NB4 (cell line): ENCODE measurements at regions not wholly inside any gene's neighbourhood (a gene's known extent, or its start where the extent isn't known, plus 50 kb on each side); places are given as distances from the start of the nearest gene placed in this dataset.

Source experiments
- POLR2A ChIP-seq: IDR thresholded peaks from 2 replicates; pipeline ENCODE4 v1.6.1; 2011; ENCODE audit warnings: mild to moderate bottlenecking; ENCODE audit not compliant: insufficient read length; ENCODE audit errors: extremely low read depth
- TF ChIP-seq, protein P1 (sequence below): IDR thresholded peaks from one replicate; pipeline ENCODE4 v1.5.1; 2012; ENCODE audit warnings: low read depth, low read length
- TF ChIP-seq, protein P2 (sequence below): IDR thresholded peaks from 2 replicates; pipeline ENCODE4 v1.6.1; 2011; ENCODE audit warnings: low read depth, low read length

DNA sequence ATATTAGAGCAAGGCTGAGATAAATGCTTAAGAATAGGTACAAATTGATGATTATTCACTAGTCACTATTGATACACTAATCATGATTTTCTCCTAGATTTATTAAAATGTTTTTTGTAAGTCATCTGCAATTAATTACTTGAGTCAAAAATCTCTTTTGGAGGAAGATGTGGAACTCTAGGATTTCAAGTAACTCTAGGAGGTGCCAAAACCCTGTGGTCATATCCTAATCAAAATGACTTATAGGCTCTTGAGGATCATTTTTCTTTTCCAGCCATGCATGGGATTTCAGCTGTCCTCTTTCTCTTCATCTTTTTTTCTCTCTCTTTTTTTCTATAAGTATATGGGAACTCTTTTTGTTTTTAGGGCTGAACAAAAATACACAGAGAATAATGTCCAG, 141.8 kb upstream of the CD180 start:
- TF ChIP-seq, protein P1, sequence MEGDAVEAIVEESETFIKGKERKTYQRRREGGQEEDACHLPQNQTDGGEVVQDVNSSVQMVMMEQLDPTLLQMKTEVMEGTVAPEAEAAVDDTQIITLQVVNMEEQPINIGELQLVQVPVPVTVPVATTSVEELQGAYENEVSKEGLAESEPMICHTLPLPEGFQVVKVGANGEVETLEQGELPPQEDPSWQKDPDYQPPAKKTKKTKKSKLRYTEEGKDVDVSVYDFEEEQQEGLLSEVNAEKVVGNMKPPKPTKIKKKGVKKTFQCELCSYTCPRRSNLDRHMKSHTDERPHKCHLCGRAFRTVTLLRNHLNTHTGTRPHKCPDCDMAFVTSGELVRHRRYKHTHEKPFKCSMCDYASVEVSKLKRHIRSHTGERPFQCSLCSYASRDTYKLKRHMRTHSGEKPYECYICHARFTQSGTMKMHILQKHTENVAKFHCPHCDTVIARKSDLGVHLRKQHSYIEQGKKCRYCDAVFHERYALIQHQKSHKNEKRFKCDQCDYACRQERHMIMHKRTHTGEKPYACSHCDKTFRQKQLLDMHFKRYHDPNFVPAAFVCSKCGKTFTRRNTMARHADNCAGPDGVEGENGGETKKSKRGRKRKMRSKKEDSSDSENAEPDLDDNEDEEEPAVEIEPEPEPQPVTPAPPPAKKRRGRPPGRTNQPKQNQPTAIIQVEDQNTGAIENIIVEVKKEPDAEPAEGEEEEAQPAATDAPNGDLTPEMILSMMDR, result no peak
- TF ChIP-seq POLR2A, result no peak
- TF ChIP-seq, protein P2, sequence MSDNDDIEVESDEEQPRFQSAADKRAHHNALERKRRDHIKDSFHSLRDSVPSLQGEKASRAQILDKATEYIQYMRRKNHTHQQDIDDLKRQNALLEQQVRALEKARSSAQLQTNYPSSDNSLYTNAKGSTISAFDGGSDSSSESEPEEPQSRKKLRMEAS, result no peak
